ENCODE measurements at regions not wholly inside any gene's neighbourhood (a gene's known extent, or its start where the extent isn't known, plus 50 kb on each side); places are given as distances from the start of the nearest gene placed in this dataset.

DNA sequence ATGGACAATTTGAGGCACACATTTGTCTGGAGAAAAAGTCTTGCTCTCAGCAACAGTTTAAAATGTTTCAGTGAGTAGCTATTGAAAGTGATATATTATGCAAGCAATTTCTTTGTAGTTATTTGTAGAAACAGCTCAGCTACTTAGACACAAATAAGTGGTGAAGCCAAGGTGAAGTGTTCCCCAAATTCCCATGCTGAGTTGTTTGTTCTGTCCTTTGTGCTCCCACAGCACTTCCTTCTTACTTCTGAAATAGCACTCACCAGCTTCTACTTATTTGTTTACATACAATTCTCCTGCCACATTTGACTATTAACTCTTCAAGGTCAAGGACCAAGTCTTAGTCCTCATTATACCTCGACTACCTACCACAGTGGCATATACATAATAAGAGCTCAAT, 638.6 kb upstream of the LRRC4C start:
- DNase-seq (ENCODE audit: low read depth in 1 of 2, low spot score in 1 of 2) = no peak

DNA sequence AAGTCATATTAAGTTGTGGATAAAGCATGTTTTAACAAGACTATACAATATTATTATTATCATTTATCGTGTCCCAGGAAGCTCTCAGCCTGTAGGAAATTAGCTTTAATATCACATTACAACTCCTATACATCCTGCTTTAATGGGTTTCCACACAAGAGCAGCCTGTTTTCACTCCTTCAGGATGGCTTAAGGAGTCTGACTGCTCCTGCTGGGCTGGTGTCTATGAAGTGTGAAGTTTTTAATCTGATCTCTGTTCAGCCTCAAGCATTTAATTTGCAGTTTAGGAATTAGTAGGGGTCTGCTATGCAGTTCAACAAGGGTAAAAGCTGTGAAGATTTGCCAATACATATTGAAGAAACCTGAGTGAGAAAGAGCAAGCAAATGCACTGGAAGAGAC, 653.4 kb upstream of the LRRC4C start:
- TF ChIP-seq GABPA (IDR thresholded peaks at IDR 0.05; ENCODE audit: low read depth) (no peak), POLR2AphosphoS5 (IDR thresholded peaks at IDR 0.05; ENCODE audit: low read depth) (no peak), SPI1 (IDR thresholded peaks at IDR 0.05; ENCODE audit: borderline replicate concordance, low read depth) (no peak)
- TF ChIP-seq, protein P1, sequence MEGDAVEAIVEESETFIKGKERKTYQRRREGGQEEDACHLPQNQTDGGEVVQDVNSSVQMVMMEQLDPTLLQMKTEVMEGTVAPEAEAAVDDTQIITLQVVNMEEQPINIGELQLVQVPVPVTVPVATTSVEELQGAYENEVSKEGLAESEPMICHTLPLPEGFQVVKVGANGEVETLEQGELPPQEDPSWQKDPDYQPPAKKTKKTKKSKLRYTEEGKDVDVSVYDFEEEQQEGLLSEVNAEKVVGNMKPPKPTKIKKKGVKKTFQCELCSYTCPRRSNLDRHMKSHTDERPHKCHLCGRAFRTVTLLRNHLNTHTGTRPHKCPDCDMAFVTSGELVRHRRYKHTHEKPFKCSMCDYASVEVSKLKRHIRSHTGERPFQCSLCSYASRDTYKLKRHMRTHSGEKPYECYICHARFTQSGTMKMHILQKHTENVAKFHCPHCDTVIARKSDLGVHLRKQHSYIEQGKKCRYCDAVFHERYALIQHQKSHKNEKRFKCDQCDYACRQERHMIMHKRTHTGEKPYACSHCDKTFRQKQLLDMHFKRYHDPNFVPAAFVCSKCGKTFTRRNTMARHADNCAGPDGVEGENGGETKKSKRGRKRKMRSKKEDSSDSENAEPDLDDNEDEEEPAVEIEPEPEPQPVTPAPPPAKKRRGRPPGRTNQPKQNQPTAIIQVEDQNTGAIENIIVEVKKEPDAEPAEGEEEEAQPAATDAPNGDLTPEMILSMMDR (IDR thresholded peaks at IDR 0.05; ENCODE audit: insufficient read depth, low read length) = no peak
- TF ChIP-seq, protein P2, sequence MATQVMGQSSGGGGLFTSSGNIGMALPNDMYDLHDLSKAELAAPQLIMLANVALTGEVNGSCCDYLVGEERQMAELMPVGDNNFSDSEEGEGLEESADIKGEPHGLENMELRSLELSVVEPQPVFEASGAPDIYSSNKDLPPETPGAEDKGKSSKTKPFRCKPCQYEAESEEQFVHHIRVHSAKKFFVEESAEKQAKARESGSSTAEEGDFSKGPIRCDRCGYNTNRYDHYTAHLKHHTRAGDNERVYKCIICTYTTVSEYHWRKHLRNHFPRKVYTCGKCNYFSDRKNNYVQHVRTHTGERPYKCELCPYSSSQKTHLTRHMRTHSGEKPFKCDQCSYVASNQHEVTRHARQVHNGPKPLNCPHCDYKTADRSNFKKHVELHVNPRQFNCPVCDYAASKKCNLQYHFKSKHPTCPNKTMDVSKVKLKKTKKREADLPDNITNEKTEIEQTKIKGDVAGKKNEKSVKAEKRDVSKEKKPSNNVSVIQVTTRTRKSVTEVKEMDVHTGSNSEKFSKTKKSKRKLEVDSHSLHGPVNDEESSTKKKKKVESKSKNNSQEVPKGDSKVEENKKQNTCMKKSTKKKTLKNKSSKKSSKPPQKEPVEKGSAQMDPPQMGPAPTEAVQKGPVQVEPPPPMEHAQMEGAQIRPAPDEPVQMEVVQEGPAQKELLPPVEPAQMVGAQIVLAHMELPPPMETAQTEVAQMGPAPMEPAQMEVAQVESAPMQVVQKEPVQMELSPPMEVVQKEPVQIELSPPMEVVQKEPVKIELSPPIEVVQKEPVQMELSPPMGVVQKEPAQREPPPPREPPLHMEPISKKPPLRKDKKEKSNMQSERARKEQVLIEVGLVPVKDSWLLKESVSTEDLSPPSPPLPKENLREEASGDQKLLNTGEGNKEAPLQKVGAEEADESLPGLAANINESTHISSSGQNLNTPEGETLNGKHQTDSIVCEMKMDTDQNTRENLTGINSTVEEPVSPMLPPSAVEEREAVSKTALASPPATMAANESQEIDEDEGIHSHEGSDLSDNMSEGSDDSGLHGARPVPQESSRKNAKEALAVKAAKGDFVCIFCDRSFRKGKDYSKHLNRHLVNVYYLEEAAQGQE (IDR thresholded peaks at IDR 0.05; ENCODE audit: insufficient replicate concordance, low read depth) = no peak
- DNase-seq (ENCODE audit: low read depth in 1 of 2, low spot score in 1 of 2) = no peak
- H3K4me3 ChIP-seq (replicated peaks; ENCODE audit: insufficient read depth, low read length) = no peak overlapping the region
- H3K27ac ChIP-seq (replicated peaks) = no peak overlapping the region
- no peaks in the 10 kb centered on the region for H3K27me3 ChIP-seq (ENCODE audit: insufficient read depth, poor library complexity, severe bottlenecking)

More for the DNA sequence above, 638.6 kb upstream of the LRRC4C start:
- Histone ChIP-seq H3K4me3 (replicated peaks; ENCODE audit: insufficient read depth, low read length) (no peak overlapping the region), H3K27ac (replicated peaks) (no peak overlapping the region), H3K27me3 (ENCODE audit: insufficient read depth, poor library complexity, severe bottlenecking) (no peaks in the 10 kb centered on the region)
- TF ChIP-seq, protein P1 (IDR thresholded peaks at IDR 0.05; ENCODE audit: insufficient read depth, low read length) = no peak
- TF ChIP-seq, protein P2 (IDR thresholded peaks at IDR 0.05; ENCODE audit: insufficient replicate concordance, low read depth) = no peak
- TF ChIP-seq POLR2AphosphoS5 (IDR thresholded peaks at IDR 0.05; ENCODE audit: low read depth) (no peak), GABPA (IDR thresholded peaks at IDR 0.05; ENCODE audit: low read depth) (no peak), SPI1 (IDR thresholded peaks at IDR 0.05; ENCODE audit: borderline replicate concordance, low read depth) (no peak)

DNA sequence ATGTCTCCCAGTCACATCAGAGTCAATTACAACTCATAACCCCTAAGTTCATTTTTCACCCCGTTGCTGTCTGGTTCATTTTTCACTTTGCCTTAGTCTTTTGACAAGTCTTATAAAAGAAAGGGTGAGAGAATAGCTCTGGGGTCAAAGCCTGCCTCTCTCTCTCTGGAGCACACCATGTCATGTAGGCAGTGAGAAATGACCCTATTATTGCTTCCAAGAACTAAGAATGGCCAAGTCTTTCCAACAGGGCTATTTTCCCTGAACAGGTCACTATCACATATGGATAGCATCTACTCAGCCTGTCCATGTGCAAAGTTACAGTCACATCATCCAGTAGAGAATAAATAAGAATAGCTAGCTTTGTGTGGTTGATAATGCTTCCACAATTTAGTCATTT, 655.5 kb upstream of the LRRC4C start:
- DNase-seq (ENCODE audit: low read depth in 1 of 2, low spot score in 1 of 2) = no peak
- no peak for TF ChIP-seq SPI1 (IDR thresholded peaks at IDR 0.05; ENCODE audit: borderline replicate concordance, low read depth)
- TF ChIP-seq, protein P1 (IDR thresholded peaks at IDR 0.05; ENCODE audit: insufficient read depth, low read length) = no peak

DNA sequence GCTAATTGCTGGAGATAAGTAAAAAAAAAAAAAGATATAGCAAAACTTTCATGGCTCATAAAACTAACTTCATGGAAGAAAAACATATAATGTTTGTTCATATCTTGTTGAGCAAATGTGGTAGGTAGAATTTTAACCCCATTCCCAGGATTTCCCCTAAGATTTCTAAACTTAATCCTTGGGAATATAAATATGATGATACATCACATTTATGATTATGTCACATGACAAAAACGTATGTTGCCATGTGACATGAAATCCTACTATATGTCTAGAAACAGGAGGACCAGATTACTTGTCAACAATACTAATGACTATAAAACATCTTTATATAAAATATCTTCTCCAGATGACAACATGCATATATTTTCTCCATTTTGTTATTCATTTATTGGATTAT, 679.0 kb upstream of the LRRC4C start:
- no peak for TF ChIP-seq SPI1 (IDR thresholded peaks at IDR 0.05; ENCODE audit: borderline replicate concordance, low read depth)
- TF ChIP-seq GABPA (IDR thresholded peaks at IDR 0.05; ENCODE audit: low read depth) = no peak
- TF ChIP-seq, protein P2 (IDR thresholded peaks at IDR 0.05; ENCODE audit: insufficient replicate concordance, low read depth) = no peak
- TF ChIP-seq, protein P1 (IDR thresholded peaks at IDR 0.05; ENCODE audit: insufficient read depth, low read length) = no peak
- no peak for TF ChIP-seq POLR2AphosphoS5 (IDR thresholded peaks at IDR 0.05; ENCODE audit: low read depth)
- Histone ChIP-seq H3K27me3 (ENCODE audit: insufficient read depth, poor library complexity, severe bottlenecking) (no peaks in the 10 kb centered on the region), H3K27ac (replicated peaks) (no peak overlapping the region), H3K4me3 (replicated peaks; ENCODE audit: insufficient read depth, low read length) (no peak overlapping the region)
- DNase-seq (ENCODE audit: low read depth in 1 of 2, low spot score in 1 of 2) = no peak

More for the DNA sequence above, 655.5 kb upstream of the LRRC4C start:
- Histone ChIP-seq H3K4me3 (replicated peaks; ENCODE audit: insufficient read depth, low read length) (no peak overlapping the region), H3K27me3 (ENCODE audit: insufficient read depth, poor library complexity, severe bottlenecking) (no peaks in the 10 kb centered on the region), H3K27ac (replicated peaks) (no peak overlapping the region)
